ENCODE measurements at regions not wholly inside any gene's neighbourhood (a gene's known extent, or its start where the extent isn't known, plus 50 kb on each side); places are given as distances from the start of the nearest gene placed in this dataset.

GRCh38 chr12:14065616-14066015, 84.2 kb upstream of the GRIN2B start:
- no peaks in the 10 kb centered on the region for H3K27me3 Mint-ChIP-seq (ENCODE audit: unreplicated experiment)
- H3K9me3 Mint-ChIP-seq (ENCODE audit: unreplicated experiment), result peaks cover 17% of the 10 kb centered on the region
- no peak for TF ChIP-seq CTCF (IDR thresholded peaks at IDR 0.05)
- H3K27ac Mint-ChIP-seq (ENCODE audit: unreplicated experiment), result no peak overlapping the region
- H3K36me3 Mint-ChIP-seq (ENCODE audit: unreplicated experiment), result no peaks in the 10 kb centered on the region
- no peaks in the 10 kb centered on the region for H3K4me1 Mint-ChIP-seq (ENCODE audit: unreplicated experiment)
- no peak for DNase-seq (ENCODE audit: extremely low spot score, unreplicated experiment)
- H3K4me3 Mint-ChIP-seq (ENCODE audit: unreplicated experiment), result no peak overlapping the region

DNA sequence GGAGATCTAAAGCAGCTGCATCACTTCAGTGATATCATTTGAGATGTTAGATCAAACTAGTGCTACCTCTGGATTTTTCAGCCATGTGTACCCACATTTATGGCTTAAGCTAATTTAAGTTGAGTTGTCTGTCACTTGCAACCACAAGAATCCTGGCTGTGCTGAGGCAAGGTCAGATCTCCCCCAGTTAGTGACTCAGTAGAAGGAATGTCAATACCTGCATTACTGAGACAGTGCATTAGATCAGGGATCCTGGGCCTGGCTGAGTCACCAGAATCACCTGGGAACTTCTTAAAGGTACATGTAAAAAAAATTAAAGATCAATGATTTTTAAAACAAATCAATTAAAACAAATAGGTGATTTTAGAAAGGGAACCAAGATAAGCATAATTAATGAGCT, 84.6 kb upstream of the GRIN2B start:
- no peak for TF ChIP-seq CTCF (IDR thresholded peaks at IDR 0.05)
- Mint-ChIP-seq H3K4me1 (ENCODE audit: unreplicated experiment) (no peaks in the 10 kb centered on the region), H3K27ac (ENCODE audit: unreplicated experiment) (no peak overlapping the region), H3K4me3 (ENCODE audit: unreplicated experiment) (no peak overlapping the region), H3K27me3 (ENCODE audit: unreplicated experiment) (no peaks in the 10 kb centered on the region), H3K9me3 (ENCODE audit: unreplicated experiment) (peaks cover 17% of the 10 kb centered on the region), H3K36me3 (ENCODE audit: unreplicated experiment) (no peaks in the 10 kb centered on the region)
- no peak for DNase-seq (ENCODE audit: extremely low spot score, unreplicated experiment)

- TF ChIP-seq CTCF (IDR thresholded peaks at IDR 0.05), result no peak
- Mint-ChIP-seq H3K4me3 (ENCODE audit: unreplicated experiment) (no peak overlapping the region), H3K27me3 (ENCODE audit: unreplicated experiment) (no peaks in the 10 kb centered on the region), H3K27ac (ENCODE audit: unreplicated experiment) (no peak overlapping the region), H3K4me1 (ENCODE audit: unreplicated experiment) (no peaks in the 10 kb centered on the region), H3K9me3 (ENCODE audit: unreplicated experiment) (peaks cover 12% of the 10 kb centered on the region), H3K36me3 (ENCODE audit: unreplicated experiment) (no peaks in the 10 kb centered on the region)
- no peak for DNase-seq (ENCODE audit: extremely low spot score, unreplicated experiment)
Observed at GRCh38 chr12:14068961-14069360, 87.6 kb upstream of the GRIN2B start.

DNA sequence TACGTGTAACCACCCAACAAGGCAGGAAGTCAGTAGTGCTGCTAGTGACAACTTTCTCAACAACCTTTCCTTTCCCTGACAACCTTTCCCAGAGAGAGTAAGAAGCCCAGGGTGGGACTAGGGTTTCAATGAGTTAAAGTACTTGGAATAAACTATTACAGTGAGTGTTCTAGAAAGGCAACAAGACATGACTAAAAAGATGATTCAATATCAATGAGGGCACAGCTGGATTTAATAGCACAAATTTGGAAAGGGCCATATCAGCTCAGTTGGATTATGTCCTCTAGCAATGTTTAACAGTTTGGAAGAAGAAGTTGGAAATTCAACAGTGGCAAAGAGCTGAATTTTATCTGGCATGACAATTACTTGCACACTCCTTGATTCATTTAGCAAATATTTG, 90.4 kb upstream of the GRIN2B start:
- Mint-ChIP-seq H3K27ac (ENCODE audit: unreplicated experiment) (no peak overlapping the region), H3K4me1 (ENCODE audit: unreplicated experiment) (no peaks in the 10 kb centered on the region)

GRCh38 chr12:14072987-14073386, 91.6 kb upstream of the GRIN2B start:
- Mint-ChIP-seq H3K36me3 (ENCODE audit: unreplicated experiment) (no peaks in the 10 kb centered on the region), H3K4me3 (ENCODE audit: unreplicated experiment) (no peak overlapping the region), H3K9me3 (ENCODE audit: unreplicated experiment) (peaks cover 3% of the 10 kb centered on the region), H3K27ac (ENCODE audit: unreplicated experiment) (no peak overlapping the region), H3K27me3 (ENCODE audit: unreplicated experiment) (no peaks in the 10 kb centered on the region), H3K4me1 (ENCODE audit: unreplicated experiment) (no peaks in the 10 kb centered on the region)
- no peak for TF ChIP-seq CTCF (IDR thresholded peaks at IDR 0.05)
- DNase-seq (ENCODE audit: extremely low spot score, unreplicated experiment), result no peak

More for the DNA sequence above, 90.4 kb upstream of the GRIN2B start:
- H3K4me3 Mint-ChIP-seq (ENCODE audit: unreplicated experiment), result no peak overlapping the region
- peaks cover 7% of the 10 kb centered on the region for H3K9me3 Mint-ChIP-seq (ENCODE audit: unreplicated experiment)
- no peak for DNase-seq (ENCODE audit: extremely low spot score, unreplicated experiment)
- H3K27me3 Mint-ChIP-seq (ENCODE audit: unreplicated experiment), result no peaks in the 10 kb centered on the region
- no peaks in the 10 kb centered on the region for H3K36me3 Mint-ChIP-seq (ENCODE audit: unreplicated experiment)
- TF ChIP-seq CTCF (IDR thresholded peaks at IDR 0.05), result no peak
